SK-N-SH treated with all-trans-retinoic acid at 6 μM for 48 hours (cell line): ENCODE measurements at regions not wholly inside any gene's neighbourhood (a gene's known extent, or its start where the extent isn't known, plus 50 kb on each side); places are given as distances from the start of the nearest gene placed in this dataset.

Experiments
- ATAC-seq: fragments of 200-7000 bp; cut with Tn5 transposase; 3 replicates; pipeline ENCODE4 v1.9.1; 2020; ENCODE audit warnings: mild to moderate bottlenecking, moderate library complexity
- ARNTL ChIP-seq: fragments of 450-650 bp; formaldehyde crosslinking; IDR thresholded peaks from 2 replicates; pipeline ENCODE4 v1.5.0; 2020; ENCODE audit warnings: low read depth, mild to moderate bottlenecking, moderate library complexity, borderline replicate concordance
- ESRRG ChIP-seq: fragments of 250-450 bp; sonication (Bioruptor Pico); IDR thresholded peaks from 2 replicates; pipeline ENCODE4 v1.6.1; 2021; ENCODE audit warnings: mild to moderate bottlenecking
- GLIS3 ChIP-seq: fragments of 250-450 bp; sonication (Bioruptor Pico); IDR thresholded peaks from 2 replicates; pipeline ENCODE4 v1.5.0; 2020; ENCODE audit warnings: mild to moderate bottlenecking, moderate library complexity
- ISL1 ChIP-seq: fragments of 250-450 bp; sonication (Bioruptor Pico); IDR thresholded peaks from 2 replicates; pipeline ENCODE4 v2.1.2; 2022; ENCODE audit warnings: mild to moderate bottlenecking, moderate library complexity
- PPARA ChIP-seq: fragments of 250-450 bp; sonication (Bioruptor Pico); IDR thresholded peaks from 2 replicates; pipeline ENCODE4 v1.5.0; 2020; ENCODE audit warnings: mild to moderate bottlenecking, borderline replicate concordance
- RARB ChIP-seq: fragments of 250-450 bp; sonication (Bioruptor Pico); IDR thresholded peaks from 2 replicates; pipeline ENCODE4 v1.8.0; 2021; ENCODE audit warnings: mild to moderate bottlenecking, moderate library complexity
- TOX ChIP-seq: fragments of 250-450 bp; sonication (Bioruptor Pico); IDR thresholded peaks from 2 replicates; pipeline ENCODE4 v1.8.0; 2021; ENCODE audit warnings: mild to moderate bottlenecking, moderate library complexity, borderline replicate concordance
- ZFP3 ChIP-seq: fragments of 250-450 bp; sonication (Bioruptor Pico); IDR thresholded peaks from 2 replicates; pipeline ENCODE4 v1.5.0; 2020; ENCODE audit warnings: mild to moderate bottlenecking, moderate library complexity
- ZFP30 ChIP-seq: fragments of 450-650 bp; formaldehyde crosslinking; IDR thresholded peaks from 2 replicates; pipeline ENCODE4 v1.5.0; 2022; ENCODE audit warnings: mild to moderate bottlenecking, moderate library complexity
- ZNF565 ChIP-seq: fragments of 450-650 bp; formaldehyde crosslinking; conservative IDR thresholded peaks from 2 replicates; pipeline ENCODE4 v1.5.0; 2020; ENCODE audit warnings: low read depth, mild to moderate bottlenecking, moderate library complexity
- ZNF70 ChIP-seq: fragments of 450-650 bp; formaldehyde crosslinking; IDR thresholded peaks from 2 replicates; pipeline ENCODE4 v1.5.0; 2020; ENCODE audit warnings: mild to moderate bottlenecking, moderate library complexity
- ZNF8 ChIP-seq: fragments of 450-650 bp; formaldehyde crosslinking; IDR thresholded peaks from 2 replicates; pipeline ENCODE4 v1.5.0; 2020; ENCODE audit warnings: mild to moderate bottlenecking, moderate library complexity
- TF ChIP-seq, protein P1 (sequence below): fragments of 250-450 bp; sonication (Bioruptor Pico); IDR thresholded peaks from 2 replicates; pipeline ENCODE4 v1.5.0; 2020; ENCODE audit warnings: mild to moderate bottlenecking, moderate library complexity
- TF ChIP-seq, protein P2 (sequence below): fragments of 250-450 bp; sonication (Bioruptor Pico); IDR thresholded peaks from 2 replicates; pipeline ENCODE4 v1.8.0; 2020; ENCODE audit warnings: mild to moderate bottlenecking, moderate library complexity, borderline replicate concordance
- TF ChIP-seq, protein P3 (sequence below): fragments of 250-450 bp; sonication (Bioruptor Pico); IDR thresholded peaks from 2 replicates; pipeline ENCODE4 v1.5.1; 2020; ENCODE audit warnings: low read depth, mild to moderate bottlenecking, moderate library complexity
- TF ChIP-seq, protein P4 (sequence below): fragments of 250-450 bp; sonication (Bioruptor Pico); IDR thresholded peaks from 2 replicates; pipeline ENCODE4 v1.8.0; 2021; ENCODE audit warnings: low read depth, mild to moderate bottlenecking, moderate library complexity, borderline replicate concordance

DNA sequence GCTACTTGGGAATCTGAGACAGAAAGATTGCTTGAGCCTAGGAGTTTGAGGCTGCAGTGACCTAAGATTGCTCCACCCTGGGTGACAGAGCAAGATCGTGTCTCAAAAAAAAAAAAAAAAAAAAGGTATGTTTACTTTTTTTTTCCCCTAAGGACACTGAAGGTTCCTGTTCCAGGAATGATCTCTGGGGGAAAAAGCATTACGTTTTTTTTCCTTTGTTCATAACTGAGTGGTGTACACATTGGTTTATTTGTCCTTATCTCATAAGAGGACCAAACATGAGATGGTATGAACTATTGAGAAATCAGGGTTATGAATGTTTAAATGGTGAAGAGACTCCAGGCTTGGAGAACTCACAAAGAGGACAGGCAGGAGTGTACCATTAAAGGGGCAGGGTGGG lies 120.4 kb upstream of the IL1RAPL2 start (continued):
- TF ChIP-seq, protein P1, sequence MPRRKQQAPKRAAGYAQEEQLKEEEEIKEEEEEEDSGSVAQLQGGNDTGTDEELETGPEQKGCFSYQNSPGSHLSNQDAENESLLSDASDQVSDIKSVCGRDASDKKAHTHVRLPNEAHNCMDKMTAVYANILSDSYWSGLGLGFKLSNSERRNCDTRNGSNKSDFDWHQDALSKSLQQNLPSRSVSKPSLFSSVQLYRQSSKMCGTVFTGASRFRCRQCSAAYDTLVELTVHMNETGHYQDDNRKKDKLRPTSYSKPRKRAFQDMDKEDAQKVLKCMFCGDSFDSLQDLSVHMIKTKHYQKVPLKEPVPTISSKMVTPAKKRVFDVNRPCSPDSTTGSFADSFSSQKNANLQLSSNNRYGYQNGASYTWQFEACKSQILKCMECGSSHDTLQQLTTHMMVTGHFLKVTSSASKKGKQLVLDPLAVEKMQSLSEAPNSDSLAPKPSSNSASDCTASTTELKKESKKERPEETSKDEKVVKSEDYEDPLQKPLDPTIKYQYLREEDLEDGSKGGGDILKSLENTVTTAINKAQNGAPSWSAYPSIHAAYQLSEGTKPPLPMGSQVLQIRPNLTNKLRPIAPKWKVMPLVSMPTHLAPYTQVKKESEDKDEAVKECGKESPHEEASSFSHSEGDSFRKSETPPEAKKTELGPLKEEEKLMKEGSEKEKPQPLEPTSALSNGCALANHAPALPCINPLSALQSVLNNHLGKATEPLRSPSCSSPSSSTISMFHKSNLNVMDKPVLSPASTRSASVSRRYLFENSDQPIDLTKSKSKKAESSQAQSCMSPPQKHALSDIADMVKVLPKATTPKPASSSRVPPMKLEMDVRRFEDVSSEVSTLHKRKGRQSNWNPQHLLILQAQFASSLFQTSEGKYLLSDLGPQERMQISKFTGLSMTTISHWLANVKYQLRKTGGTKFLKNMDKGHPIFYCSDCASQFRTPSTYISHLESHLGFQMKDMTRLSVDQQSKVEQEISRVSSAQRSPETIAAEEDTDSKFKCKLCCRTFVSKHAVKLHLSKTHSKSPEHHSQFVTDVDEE (CRISPR knock-in tag) = no peak

DNA sequence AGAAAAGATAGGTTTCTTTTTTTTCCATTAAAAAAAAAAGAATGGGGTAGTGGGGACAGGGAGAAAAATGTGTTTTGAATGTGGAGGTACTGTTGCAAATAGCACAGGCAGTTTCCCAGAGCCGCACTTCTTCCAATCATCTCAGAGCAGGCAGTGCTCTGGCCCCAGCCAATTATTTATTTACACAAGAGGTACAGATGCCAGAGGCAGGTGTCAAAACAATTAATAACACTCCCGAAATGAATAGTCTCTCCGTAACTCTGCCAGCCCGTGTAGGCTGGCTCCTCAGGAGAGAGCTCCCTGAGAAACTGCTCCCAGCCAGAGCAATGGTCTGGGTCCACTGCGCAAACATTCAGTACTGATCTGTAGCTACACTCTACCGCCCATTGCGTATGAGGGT lies 130.8 kb upstream of the IL1RAPL2 start:
- no peak for ATAC-seq
- TF ChIP-seq ZNF565 (CRISPR knock-in tag) = no peak

DNA sequence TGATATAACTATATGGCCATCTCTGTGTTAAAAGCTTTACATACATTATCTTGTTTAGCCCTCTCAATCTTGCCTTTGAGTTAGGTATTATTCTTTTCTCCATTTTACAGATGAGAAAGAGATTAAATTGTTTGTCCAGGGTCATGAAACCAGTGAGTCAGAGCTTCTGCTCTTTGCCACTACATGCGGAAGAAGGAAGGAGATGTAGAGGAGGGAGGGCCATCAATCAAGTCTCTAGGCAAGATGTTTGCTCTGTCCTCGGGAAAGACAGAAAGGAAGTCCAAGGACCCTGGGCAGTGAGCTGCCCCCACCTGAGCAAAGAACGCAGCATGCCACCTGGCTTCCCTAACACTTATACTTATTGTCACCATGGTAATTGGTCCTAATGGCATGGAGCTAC lies 133.7 kb upstream of the IL1RAPL2 start:
- ATAC-seq = no peak
- TF ChIP-seq TOX (CRISPR knock-in tag) (no peak), PPARA (CRISPR knock-in tag) (no peak), ZNF565 (CRISPR knock-in tag) (no peak), ZNF8 (no peak), ZFP30 (CRISPR knock-in tag) (no peak)
- TF ChIP-seq, protein P1 (CRISPR knock-in tag) = no peak
- TF ChIP-seq, protein P2, sequence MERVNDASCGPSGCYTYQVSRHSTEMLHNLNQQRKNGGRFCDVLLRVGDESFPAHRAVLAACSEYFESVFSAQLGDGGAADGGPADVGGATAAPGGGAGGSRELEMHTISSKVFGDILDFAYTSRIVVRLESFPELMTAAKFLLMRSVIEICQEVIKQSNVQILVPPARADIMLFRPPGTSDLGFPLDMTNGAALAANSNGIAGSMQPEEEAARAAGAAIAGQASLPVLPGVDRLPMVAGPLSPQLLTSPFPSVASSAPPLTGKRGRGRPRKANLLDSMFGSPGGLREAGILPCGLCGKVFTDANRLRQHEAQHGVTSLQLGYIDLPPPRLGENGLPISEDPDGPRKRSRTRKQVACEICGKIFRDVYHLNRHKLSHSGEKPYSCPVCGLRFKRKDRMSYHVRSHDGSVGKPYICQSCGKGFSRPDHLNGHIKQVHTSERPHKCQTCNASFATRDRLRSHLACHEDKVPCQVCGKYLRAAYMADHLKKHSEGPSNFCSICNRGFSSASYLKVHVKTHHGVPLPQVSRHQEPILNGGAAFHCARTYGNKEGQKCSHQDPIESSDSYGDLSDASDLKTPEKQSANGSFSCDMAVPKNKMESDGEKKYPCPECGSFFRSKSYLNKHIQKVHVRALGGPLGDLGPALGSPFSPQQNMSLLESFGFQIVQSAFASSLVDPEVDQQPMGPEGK (CRISPR knock-in tag) = no peak
- TF ChIP-seq, protein P3, sequence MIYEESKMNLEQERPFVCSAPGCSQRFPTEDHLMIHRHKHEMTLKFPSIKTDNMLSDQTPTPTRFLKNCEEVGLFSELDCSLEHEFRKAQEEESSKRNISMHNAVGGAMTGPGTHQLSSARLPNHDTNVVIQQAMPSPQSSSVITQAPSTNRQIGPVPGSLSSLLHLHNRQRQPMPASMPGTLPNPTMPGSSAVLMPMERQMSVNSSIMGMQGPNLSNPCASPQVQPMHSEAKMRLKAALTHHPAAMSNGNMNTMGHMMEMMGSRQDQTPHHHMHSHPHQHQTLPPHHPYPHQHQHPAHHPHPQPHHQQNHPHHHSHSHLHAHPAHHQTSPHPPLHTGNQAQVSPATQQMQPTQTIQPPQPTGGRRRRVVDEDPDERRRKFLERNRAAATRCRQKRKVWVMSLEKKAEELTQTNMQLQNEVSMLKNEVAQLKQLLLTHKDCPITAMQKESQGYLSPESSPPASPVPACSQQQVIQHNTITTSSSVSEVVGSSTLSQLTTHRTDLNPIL (CRISPR knock-in tag) = no peak
- TF ChIP-seq, protein P4, sequence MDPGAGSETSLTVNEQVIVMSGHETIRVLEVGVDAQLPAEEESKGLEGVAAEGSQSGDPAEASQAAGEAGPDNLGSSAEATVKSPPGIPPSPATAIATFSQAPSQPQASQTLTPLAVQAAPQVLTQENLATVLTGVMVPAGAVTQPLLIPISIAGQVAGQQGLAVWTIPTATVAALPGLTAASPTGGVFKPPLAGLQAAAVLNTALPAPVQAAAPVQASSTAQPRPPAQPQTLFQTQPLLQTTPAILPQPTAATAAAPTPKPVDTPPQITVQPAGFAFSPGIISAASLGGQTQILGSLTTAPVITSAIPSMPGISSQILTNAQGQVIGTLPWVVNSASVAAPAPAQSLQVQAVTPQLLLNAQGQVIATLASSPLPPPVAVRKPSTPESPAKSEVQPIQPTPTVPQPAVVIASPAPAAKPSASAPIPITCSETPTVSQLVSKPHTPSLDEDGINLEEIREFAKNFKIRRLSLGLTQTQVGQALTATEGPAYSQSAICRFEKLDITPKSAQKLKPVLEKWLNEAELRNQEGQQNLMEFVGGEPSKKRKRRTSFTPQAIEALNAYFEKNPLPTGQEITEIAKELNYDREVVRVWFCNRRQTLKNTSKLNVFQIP (CRISPR knock-in tag) = no peak

DNA sequence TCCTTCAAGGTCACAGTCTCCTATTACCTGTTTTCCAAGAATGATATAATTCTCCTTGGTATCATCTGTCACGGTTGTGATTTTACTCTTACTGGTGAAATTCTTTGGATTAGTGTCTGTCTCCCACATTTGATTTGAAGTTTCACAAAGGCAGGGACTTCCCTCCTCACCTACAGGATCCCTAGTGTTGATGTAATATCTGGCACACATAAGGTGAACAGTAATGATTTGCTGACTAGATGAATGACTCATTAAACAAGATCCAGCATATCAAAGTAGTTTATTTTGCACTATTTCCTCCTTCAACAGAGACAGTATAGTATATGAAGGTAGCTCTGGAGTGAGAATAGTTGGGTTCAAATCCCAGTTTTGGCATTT lies 135.3 kb upstream of the IL1RAPL2 start:
- TF ChIP-seq ARNTL (CRISPR knock-in tag) (no peak), ISL1 (CRISPR knock-in tag) (no peak), ZNF70 (no peak), ZFP3 (CRISPR knock-in tag) (no peak), GLIS3 (no peak), RARB (no peak), ESRRG (CRISPR knock-in tag) (no peak), TOX (CRISPR knock-in tag) (no peak)
- TF ChIP-seq, protein P3 (CRISPR knock-in tag) = no peak
- TF ChIP-seq, protein P4 (CRISPR knock-in tag) = no peak
- TF ChIP-seq, protein P2 (CRISPR knock-in tag) = no peak
- TF ChIP-seq, all 23 proteins: peak for 0
- ATAC-seq = no peak
